NCI-H82 (cell line): ENCODE measurements at regions not wholly inside any gene's neighbourhood (a gene's known extent, or its start where the extent isn't known, plus 50 kb on each side); places are given as distances from the start of the nearest gene placed in this dataset.

Source experiments
- DNase-seq: peaks from one replicate; lab custom pipeline; 2025; lab: John Stamatoyannopoulos, UW

GRCh38 chr9:129505270-129505902 lies 115.5 kb downstream of the C9orf50 start:
- no peak for DNase-seq

- DNase-seq: no peak
These were observed 116.5 kb downstream of the C9orf50 start for GRCh38 chr9:129504404-129504803.

- DNase-seq: peak; percentile 26
These were observed 119.1 kb downstream of the C9orf50 start for GRCh38 chr9:129501771-129502319.

- DNase-seq: no peak
These were observed 119.8 kb downstream of the C9orf50 start for GRCh38 chr9:129500863-129501770.

GRCh38 chr9:129500161-129500862 lies 120.6 kb downstream of the C9orf50 start:
- DNase-seq: peak; percentile 56

GRCh38 chr9:129498451-129499384 lies 122.2 kb downstream of the C9orf50 start:
- no peak for DNase-seq

- no peak for DNase-seq
These were observed 123.0 kb downstream of the C9orf50 start for GRCh38 chr9:129497813-129498450.

GRCh38 chr9:129497005-129497812 lies 123.7 kb downstream of the C9orf50 start:
- peak; percentile 92 for DNase-seq

- DNase-seq: peak; percentile 96
These were observed 124.4 kb downstream of the C9orf50 start for GRCh38 chr9:129496473-129497004.

GRCh38 chr9:129495620-129496472 lies 125.1 kb downstream of the C9orf50 start:
- peak; percentile 95 for DNase-seq

- no peak for DNase-seq
These were observed 126.7 kb downstream of the C9orf50 start for GRCh38 chr9:129494113-129494789.

- DNase-seq: no peak
These were observed 127.2 kb downstream of the C9orf50 start for GRCh38 chr9:129493706-129494047.

GRCh38 chr9:129493002-129493705 lies 127.7 kb downstream of the C9orf50 start:
- DNase-seq: no peak

GRCh38 chr9:129491487-129491855 lies 129.4 kb downstream of the C9orf50 start:
- DNase-seq: no peak

- no peak for DNase-seq
These were observed 130.1 kb downstream of the C9orf50 start for GRCh38 chr9:129490583-129491486.

- peak; percentile 44 for DNase-seq
These were observed 130.9 kb downstream of the C9orf50 start for GRCh38 chr9:129489838-129490582.
